ENCODE measurements at regions not wholly inside any gene's neighbourhood (a gene's known extent, or its start where the extent isn't known, plus 50 kb on each side); places are given as distances from the start of the nearest gene placed in this dataset.

DNA sequence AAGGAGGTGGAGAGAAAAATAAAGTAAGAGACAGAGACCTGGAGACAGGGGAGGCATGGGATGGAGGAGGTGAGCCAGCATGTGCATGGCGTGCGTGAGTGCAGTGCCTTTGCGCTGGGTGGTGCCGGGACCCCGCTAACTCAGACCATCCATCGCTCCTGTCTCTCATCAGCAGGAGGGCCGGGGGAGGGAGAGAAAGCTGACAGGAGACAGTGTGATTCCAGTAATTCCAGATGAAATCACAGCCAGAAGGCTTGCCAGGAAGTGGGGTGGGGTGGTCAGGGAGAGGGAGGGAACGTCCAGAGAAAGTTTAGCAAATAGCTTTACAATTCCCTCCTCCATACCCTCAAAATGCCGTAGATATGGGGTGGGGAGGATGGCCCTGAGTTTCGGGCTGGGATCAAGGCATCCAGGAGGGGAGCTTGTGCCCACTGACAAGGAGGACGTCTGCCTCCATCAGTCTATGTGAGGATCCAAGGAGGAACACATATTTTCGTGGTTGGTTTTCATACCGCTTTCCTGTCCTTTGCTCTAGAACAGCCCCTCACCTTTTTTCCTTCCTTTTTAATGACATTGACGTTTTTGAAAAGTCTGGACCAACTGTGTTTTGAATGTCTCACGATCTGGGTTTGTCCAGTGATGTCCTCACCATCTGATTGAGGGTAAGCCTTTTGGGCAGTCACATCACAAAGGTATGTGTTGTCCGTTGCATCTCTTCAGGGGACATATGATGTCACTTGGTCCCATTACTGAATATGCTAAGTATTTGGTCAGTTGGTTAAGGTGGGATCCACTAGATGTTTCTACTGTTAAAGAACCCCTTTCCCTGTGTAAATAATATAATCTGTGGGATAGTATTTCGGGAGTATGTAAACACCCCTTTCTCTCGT lies 567.3 kb downstream of the MIAT start:
- DNase-seq (ENCODE audit: low spot score): peak; percentile 73

DNA sequence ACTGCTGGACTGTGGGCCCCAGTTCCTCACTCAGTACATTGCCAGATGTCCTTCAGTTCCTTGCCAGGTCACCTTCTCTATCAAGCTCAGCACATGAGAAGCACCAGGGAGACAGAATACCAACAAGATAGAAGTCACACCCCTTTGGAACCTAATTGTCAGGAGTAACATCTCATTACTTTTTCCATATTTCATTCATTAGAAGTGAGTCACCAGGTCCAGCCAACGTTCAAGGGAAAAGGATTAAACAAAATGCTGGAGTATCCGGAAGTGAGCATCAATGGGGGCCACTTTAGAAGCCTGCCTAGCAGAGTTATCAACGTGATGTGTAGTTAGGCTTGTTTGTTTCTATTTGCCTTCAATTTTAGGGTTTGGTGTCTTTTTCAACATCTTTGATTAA lies 569.3 kb downstream of the MIAT start:
- DNase-seq (ENCODE audit: low spot score): no peak

DNA sequence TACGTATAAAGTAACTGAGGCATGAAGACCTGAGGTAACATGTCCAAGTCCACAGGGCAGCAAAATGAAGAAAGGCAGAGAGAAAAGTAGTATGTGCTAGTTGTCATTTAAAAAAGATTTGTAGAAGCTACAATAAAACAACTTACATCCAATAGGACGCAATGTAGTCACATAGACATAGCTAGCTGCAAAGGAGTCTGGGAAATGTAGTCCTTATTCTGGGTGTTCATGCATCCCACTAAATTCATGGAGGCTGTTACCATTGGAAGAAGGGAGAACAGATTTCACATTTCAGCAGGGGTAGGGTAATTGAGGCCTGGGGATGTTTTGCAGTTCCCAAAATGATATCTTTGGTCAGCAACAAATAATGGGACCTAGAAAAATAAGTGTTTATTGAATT lies 571.4 kb downstream of the MIAT start:
- DNase-seq (ENCODE audit: low spot score): no peak

DNA sequence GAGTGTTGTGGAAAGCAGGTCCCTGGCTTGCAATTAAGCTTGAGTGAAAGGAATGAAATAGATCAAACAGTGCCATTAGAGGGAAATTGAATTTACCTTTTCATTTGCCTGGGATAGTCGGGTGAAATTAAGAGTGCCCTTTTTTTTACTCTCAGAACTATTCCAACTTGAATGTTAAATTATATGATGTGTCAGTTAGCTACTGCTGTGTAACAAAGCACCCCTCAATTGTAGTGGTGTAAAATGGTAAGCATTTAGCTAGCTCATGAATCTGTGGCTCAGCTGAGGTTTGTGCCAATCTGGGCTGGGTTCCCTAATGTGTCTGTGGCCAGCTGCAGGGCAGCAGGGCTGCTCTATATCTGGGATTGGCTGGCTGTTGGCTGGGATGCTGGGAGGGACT lies 571.4 kb downstream of the MN1 start:
- DNase-seq (ENCODE audit: low spot score): no peak

DNA sequence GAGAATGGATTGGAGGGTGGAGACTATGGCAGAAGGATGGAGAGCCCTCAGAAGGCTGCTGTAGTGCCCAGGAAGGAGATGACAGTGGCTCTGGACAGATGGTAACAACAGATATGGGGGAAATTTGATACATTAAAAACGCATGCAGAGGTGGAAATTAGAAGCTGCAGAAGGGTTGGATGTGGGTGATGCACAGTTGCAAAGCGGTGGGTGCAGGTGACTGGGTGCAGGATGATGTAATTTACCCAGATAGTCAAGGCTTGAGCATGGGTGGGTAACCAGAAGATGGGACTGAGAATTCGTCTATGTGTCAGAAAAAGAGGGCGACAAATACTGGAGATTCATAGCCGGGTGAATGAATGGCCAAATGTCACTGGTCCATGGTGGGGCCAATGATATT lies 570.3 kb downstream of the MN1 start:
- no peak for DNase-seq (ENCODE audit: low spot score)

DNA sequence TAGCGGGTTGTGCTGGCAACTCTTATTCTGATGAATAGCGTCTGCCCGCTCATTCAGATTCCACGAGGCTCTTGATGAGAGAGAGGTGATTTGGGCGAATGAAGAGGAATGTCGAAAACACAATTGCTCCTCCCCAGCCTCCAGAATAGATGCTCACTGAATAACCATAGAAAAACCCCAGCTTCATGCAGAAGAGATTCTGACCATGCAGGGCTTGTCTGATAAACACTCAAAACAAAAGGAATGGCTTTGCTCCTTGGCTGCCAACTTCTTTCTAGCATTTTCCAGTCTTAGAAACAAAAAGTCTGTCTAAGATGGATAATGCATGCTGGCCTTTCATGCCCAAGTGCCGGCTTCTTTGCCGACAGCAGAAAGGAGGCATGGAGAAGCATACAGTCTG lies 569.5 kb downstream of the MN1 start:
- no peak for DNase-seq (ENCODE audit: low spot score)

DNA sequence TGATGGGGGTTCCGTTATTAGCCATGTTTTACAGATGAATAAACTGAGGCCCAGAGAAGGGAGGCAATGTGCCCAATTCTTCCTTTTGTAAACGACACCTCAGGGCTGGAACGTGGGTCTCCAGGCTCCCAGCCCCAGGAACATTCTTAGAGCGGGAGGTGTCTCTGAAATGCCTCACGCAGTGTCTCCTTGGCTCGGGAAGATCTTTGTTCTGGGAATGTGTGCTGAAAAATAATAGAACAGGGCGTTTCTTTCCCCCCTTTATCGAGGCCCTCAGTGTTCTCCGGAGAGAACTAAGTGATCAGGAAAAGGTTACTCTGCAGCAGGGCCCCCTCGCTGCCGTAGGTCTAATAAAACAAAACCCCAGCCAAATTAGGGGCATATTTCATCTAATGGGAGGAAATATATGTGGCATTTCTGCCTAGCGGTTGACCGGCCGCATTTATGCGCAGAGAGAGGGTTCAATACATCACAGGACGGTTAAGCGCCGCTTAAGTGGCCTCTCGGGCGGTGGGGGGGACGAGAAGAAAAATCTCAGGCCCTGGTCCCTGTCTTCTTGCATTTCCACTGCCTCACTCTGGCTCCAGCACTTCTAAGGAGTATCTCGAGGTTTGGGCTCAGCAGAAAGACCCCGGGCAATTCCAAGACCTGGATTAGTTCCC lies 564.3 kb downstream of the MN1 start:
- DNase-seq (ENCODE audit: low spot score): no peak

DNA sequence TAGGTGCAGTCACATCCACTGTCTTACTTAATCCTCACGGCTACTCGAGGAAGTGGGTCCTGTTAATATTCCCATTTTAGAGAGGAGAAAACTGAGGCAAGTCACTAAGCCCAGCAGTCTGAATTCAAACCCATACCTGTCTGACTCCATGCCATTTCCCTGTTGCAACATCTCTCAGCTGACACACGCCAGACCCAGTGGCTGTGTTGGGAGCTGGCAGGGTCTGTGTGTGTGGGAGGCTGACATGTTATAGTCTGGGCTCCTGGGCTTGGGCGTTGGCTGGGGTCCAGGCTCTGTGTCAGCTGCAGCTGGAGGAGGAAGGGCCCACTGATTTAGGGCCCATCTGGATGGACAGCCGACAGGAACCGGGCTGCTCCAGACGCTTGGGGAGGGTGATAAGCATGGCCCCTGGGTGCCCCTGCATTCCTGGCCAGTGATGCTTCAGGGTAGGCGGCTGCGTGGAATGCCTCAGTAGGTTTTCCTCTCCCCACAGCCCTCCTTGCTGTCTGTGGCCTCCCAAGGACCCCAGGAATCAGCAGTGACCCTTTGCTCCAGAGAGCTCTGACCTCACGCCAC lies 562.5 kb downstream of the MN1 start:
- DNase-seq (ENCODE audit: low spot score): peak; percentile 94

DNA sequence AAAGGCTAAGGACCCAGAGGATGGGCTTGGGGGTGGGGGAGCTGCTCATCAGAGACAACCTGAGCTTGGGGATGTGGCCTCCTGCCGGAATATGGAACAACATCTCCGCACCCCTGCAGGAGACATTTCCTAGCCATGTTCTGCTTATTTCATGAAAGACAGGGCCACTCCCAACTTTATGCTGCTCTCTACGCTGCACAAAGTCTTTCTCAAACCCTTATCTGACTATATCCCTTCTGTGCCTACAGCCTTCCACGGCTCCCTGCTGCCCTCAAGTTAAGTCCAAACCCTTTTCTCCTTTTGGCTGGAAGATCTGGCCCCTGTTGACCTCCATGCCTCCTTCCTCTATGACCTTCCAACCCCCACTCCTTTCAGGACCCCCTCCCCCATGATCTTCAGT lies 562.0 kb downstream of the MN1 start:
- no peak for DNase-seq (ENCODE audit: low spot score)

DNA sequence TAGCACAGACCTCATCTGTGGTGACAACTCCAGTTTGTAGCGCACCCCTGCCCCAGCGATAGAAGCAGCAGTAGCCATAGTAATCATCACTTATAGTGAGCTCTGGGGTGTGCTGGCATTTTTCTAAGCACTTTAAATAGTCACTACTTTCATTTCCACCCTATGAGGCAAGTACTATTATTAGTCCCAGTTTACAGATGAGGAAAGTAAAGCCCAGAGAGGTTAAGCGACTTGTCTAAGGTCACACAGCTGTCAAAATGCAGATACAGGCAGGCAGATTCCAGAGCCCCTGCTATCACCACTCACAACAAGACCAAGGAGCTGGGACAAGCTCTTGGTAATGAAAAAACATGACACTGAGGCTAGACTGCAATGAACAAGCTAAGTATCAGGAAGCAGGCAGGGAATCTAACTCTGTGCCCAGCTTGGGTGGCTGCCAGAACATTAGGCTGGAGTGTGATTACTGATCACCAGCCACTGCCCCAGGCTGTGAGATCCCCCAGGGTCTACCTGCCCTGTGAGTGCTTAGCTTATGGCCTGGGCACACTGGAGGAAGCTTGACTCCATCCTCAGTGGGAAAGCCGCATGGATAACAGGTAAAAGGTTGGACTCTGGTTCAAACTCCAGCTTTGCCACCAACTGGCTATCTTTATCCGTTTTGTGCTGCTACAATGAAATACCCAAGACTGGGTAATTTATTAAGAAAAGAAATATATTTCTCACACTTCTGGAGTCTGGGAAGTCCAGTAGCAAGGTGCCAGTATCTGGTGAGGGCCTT lies 561.1 kb downstream of the MN1 start:
- DNase-seq (ENCODE audit: low spot score): no peak

DNA sequence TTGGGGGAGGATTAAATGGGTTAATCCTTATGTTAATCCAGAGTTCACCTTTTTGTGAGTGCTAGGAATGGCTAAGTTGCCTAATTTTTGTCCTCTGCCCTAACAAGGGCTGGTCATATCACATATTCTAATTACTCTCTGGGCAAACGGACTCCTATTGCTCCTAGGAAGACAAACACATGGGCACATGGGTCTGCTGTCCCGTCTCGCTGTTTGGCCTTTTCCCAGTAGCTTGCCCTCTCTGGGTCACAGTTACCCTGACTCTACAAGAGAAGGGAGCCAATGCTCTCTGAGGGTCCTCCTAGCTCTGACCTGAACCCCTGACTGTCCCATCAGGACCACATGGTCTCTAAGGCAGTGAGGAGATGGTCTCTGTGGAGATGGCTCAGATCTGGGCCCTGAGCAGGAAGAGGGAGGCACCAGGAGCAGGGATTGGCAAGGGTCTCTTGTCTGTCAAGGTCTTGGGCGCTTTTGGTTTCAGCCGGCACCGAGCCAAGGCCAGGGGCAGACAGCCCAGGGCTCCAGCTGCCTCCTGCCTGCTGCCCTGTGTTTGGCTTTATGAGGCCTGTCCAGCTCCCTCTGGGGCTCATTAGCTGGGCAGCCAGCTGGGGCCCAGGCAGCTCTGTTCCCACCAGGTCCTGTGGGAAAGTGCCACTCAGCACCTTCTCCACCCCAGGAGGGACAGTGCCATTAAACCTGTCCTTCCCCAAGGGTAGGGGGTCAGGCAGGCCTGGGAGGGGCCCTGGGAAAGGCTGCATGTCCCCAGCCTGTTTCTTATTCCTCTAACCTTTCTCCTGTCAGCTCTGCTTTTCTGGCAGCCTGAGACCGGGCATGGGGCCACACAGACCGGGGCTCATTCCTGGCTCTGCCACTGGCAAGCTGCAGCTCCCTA lies 559.9 kb downstream of the MN1 start:
- DNase-seq (ENCODE audit: low spot score): peak; percentile 40

DNA sequence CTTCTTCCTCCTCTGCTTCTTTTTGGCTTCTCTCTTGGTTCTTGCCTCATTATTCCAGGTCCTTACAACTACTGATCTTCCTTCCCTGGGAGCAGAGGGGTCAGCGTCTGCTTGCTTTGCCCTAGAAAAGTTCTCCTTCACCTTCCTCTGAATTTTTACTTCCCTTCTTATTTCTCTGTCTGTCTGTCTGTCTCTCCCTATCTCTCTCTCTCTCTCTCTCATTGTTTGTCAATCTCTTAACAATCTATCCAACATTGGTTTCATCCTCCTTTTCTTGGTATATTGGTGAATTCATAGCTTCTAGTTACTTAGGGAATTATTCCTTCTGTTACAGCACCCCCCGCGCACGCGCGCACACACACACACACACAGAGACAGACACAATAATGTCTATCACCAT lies 559.1 kb downstream of the MN1 start:
- no peak for DNase-seq (ENCODE audit: low spot score)

DNA sequence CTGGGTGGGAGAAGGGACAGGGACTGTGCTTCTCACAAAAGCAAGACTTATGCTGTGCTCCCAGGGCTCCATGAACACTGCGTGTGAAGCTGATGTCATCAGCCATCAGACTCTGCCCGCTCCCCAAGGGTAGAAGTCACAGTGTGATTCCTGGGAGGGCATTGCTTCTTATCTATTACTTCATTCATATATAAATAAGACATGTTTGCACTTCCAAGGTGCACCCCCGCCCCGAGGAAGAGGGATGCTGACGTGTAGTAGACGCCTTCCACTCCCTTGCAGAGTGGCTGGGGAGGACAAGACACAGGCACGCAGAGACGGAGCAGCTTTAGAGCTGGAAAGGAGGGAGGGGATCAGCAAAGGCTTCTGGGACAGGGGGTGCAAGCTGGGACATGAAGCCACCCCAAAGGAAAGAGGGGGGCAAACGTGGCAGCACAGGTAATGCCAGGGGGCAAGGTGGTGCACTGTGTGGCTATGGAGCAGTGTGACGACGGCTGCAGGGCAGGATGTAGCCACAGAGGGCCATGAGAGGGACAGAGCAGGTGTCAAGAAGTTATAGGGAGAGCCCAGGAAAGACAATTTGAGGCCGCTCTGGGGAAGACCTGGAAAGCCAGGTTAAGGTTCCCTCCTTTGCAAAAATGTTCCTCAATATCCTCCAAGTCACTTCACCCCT lies 558.5 kb downstream of the MN1 start:
- no peak for DNase-seq (ENCODE audit: low spot score)

DNA sequence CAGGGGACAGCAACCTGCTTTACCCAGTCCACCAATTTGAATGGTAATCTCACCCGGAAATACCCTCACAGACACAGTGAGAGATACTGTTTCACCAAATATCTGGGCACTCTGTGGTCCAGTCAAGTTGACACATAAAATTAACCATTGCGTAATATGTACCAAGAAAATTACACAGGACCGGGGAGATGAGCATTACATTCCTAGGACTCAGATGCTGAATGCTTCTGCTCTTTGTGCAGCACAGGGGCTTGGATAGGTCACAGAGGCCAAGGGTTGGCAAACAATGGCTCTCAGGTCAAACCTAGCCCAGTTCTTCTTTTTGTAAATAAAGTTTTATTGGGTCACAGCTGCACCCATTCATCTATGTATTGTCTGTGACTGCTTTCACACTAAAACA lies 557.2 kb downstream of the MN1 start:
- DNase-seq (ENCODE audit: low spot score): no peak

DNA sequence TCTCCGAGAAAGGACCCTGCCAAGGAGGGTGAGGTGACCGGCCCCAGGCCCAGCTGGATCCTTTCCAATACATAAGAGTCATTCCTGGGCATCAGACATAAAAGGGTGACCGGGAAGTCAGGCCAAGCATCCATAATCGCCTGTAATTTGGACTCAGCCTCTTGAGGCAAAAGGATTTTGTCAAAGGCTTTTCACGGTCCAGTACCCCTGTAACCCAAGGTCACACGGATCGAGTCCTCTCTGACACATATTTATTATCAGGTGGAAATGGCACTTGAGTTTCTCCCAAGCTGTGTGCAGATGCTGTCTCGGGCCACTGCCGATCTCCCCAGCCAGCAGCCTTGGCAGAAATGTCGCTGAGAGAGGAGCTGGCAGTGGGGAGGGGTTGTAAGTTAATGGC lies 556.5 kb downstream of the MN1 start:
- DNase-seq (ENCODE audit: low spot score): no peak

DNA sequence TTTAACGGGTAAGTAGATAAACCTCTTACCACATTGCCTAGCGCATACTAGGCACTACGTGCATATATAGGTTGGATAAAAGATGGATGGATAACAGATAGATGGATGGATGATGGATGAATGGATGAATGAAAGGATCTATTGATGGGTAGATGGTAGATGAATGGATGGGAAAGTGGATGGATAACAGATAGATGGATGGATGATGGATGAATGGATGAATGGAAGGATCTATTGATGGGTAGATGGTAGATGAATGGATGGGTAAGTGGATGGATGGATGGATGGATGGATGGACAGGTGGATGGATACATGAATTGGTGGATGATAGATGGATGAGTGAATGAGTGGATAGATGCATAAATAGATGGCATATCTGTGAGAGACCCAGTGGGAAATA lies 555.0 kb downstream of the MN1 start:
- no peak for DNase-seq (ENCODE audit: low spot score)

DNA sequence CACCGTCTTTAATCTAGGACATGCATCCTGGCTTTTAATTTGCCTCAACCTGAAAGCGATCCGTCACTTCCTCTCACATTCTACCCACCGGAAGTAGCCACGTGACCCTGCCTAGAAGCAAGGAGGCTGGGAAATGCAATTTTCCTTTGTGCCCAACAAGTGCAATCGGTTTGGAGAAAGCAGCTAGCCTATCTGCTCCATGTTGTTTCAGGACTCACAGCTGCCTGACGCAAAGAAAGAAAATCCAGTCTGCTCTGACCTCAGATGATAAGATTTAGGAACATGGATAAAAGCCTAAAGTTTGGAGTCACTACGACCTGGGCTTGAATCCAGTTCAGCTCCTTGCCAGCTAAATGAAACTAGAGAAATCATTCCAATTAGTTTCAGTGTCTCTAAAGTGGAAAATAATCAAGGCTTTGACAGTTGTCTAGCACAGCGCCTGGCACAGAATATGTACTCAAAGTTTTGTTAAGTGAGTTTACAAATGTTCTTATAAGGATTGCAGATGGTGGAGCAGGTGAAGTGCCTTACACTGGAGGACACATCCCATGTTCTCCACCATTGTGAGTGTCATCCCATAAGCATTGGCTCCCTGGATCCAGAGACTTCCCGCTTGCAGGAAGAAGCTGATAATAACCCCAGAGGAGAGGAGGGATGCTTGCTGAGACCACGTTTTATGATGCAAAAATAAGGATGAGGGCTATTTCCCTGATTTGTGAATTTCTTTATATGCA lies 553.7 kb downstream of the MN1 start:
- DNase-seq (ENCODE audit: low spot score): peak; percentile 55

DNA sequence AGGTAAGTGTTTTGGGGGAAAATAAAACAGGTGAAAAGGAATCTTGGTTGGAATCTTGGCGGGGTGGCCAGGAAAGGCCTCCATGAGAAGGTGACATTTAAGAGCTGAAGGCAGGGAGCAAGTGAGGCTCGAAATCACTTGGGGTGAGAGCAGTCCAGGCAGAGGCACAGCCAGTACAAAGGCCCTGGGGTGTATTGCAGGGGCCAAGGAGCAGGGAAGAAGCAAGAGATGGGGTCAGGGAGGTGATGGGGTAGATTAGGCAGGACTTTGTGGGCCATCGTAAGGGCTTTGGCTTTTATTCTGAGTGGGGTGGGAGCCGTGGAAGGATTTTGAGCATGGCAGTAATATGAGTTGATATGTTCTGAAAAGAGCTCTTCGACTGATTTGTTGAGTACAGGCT lies 551.1 kb downstream of the MN1 start:
- DNase-seq (ENCODE audit: low spot score): no peak

DNA sequence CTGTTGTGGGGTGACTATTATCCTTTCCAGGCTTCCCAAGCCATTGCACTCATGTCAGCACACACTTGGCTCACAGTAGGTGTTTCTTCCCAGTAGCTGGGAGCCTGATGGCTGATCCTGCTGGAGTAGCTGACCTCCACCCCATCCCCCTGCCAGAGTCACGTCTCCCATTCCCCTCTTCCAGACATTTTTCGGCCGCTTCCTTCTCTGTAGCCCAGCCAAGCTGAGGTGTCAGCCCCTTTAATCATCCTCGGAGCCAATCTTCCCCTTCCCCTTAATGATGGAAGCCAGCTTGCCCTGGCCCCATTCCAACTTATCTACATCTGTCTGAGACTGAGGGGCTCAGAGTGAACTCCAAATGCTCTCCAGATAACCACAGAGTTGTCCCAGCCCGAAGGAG lies 550.7 kb downstream of the MN1 start:
- DNase-seq (ENCODE audit: low spot score): no peak

DNA sequence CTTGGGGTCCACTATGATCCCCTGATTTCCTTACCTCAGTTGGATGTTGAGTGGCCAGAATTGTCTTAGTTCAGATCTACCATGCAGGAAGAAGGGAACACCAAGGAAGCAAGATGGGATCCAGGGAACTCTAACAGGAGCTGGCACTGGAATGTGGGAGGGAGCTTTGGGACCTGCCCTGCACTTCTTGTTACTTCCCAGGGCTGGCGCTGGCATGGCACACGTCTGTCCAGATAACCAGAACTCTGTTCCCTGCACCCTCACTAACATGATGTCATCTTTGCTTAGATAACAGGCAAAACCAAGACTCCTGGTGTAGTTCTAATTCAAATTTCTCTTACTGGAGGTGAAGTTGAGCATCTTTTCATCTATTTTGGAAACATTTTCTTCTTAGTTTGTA lies 550.0 kb downstream of the MN1 start:
- DNase-seq (ENCODE audit: low spot score): no peak
